GM18907 (cell line): ENCODE measurements at regions not wholly inside any gene's neighbourhood (a gene's known extent, or its start where the extent isn't known, plus 50 kb on each side); places are given as distances from the start of the nearest gene placed in this dataset.
"Not testable (repeated sequence)": the region's sequence is repeated elsewhere in the genome, so short reads cannot be mapped to it uniquely, and the experiment has no call there.

Source experiments
- ATAC-seq: cut with Tn5 transposase; IDR thresholded peaks from one replicate; pipeline ENCODE4 v1.9.1; 2021; ENCODE audit warnings: mild to moderate bottlenecking, moderate library complexity; ENCODE audit not compliant: unreplicated experiment

GRCh38 chr1:213324859-213325258 lies 273.8 kb downstream of the RPS6KC1 start:
- ATAC-seq: no peak

- no peak for ATAC-seq
Observed at GRCh38 chr1:213325482-213325881, 274.4 kb downstream of the RPS6KC1 start.

GRCh38 chr1:213326281-213327016 lies 275.4 kb downstream of the RPS6KC1 start:
- no peak for ATAC-seq

GRCh38 chr1:213327017-213327667 lies 276.1 kb downstream of the RPS6KC1 start:
- no peak for ATAC-seq

- no peak for ATAC-seq
Observed at GRCh38 chr1:213329406-213330008, 278.5 kb downstream of the RPS6KC1 start.

GRCh38 chr1:213330281-213330680 lies 279.2 kb downstream of the RPS6KC1 start:
- no peak for ATAC-seq

GRCh38 chr1:213331631-213332175 lies 280.7 kb downstream of the RPS6KC1 start:
- ATAC-seq: no peak

- no peak for ATAC-seq
Observed at GRCh38 chr1:213332491-213332890, 281.4 kb downstream of the RPS6KC1 start.

- ATAC-seq: no peak
Observed at GRCh38 chr1:213333121-213333520, 282.1 kb downstream of the RPS6KC1 start.

GRCh38 chr1:213335084-213335483 lies 284.0 kb downstream of the RPS6KC1 start:
- no peak for ATAC-seq

- no peak for ATAC-seq
Observed at GRCh38 chr1:213337025-213337678, 286.1 kb downstream of the RPS6KC1 start.

GRCh38 chr1:213340593-213340992 lies 289.6 kb downstream of the RPS6KC1 start:
- ATAC-seq: no peak

- no peak for ATAC-seq
Observed at GRCh38 chr1:213345621-213346020, 294.6 kb downstream of the RPS6KC1 start.

GRCh38 chr1:213357403-213357802 lies 306.4 kb downstream of the RPS6KC1 start:
- ATAC-seq: no peak

GRCh38 chr1:213358368-213358767 lies 307.3 kb downstream of the RPS6KC1 start:
- ATAC-seq: not testable (repeated sequence)

GRCh38 chr1:213362598-213362997 lies 311.6 kb downstream of the RPS6KC1 start:
- ATAC-seq: no peak

GRCh38 chr1:213366141-213366831 lies 315.2 kb downstream of the RPS6KC1 start:
- no peak for ATAC-seq

GRCh38 chr1:213369465-213369864 lies 318.4 kb downstream of the RPS6KC1 start:
- ATAC-seq: no peak

- no peak for ATAC-seq
Observed at GRCh38 chr1:213370523-213370922, 319.5 kb downstream of the RPS6KC1 start.

- no peak for ATAC-seq
Observed at GRCh38 chr1:213371525-213371846, 320.4 kb downstream of the RPS6KC1 start.
